B cell (primary cell): ENCODE measurements at regions not wholly inside any gene's neighbourhood (a gene's known extent, or its start where the extent isn't known, plus 50 kb on each side); places are given as distances from the start of the nearest gene placed in this dataset.
"Not testable (repeated sequence)": the region's sequence is repeated elsewhere in the genome, so short reads cannot be mapped to it uniquely, and the experiment has no call there.

ENCODE experiments used
- ATAC-seq: fragments of 200-7000 bp; cut with Tn5 transposase; one replicate; pipeline ENCODE4 v1.10.0; 2021; ENCODE audit warnings: low read depth, mild to moderate bottlenecking, moderate number of reproducible peaks, moderate library complexity
- CTCF ChIA-PET: fragments of 350-600 bp; sonication (Branson Sonifier 250); formaldehyde crosslinking; loops from one replicate; lab custom pipeline; 2021; ENCODE audit warnings: antibody characterized with exemption, inconsistent platforms; lab: Charles Lee
- POLR2A ChIA-PET: fragments of 350-600 bp; sonication (Branson Sonifier 250); formaldehyde crosslinking; loops from one replicate; lab custom pipeline; 2021; ENCODE audit warnings: antibody characterized with exemption; lab: Charles Lee
- DNase-seq: peaks from one replicate; pipeline ENCODE4 v3.0.0; 2013
- H2AFZ ChIP-seq: 2 replicates; pipeline ENCODE4 v1.6.1; 2012; ENCODE audit warnings: mild to moderate bottlenecking, low read depth, low read length; ENCODE audit not compliant: insufficient read depth, poor library complexity, severe bottlenecking
- H3K27ac ChIP-seq, 2 donors: 1 replicate in 1 of 2; 2 replicates in 1 of 2; pipeline ENCODE4 v1.5.1; 2012 to 2013; ENCODE audit warnings: low read length in 2 of 2, mild to moderate bottlenecking in 2 of 2, moderate library complexity in 1 of 2
- H3K27me3 ChIP-seq, 4 experiments: fragments of 200-600 bp in 1 of 4; sonication (generic) in 1 of 4; replicated peaks in 1 of 4; 1 replicate in 2 of 4; 2 replicates in 2 of 4; pipeline versions ENCODE4 v1.6.1 to v1.7.0; 2013 to 2016; ENCODE audit warnings: low read length in 3 of 4, mild to moderate bottlenecking in 2 of 4, mixed read lengths in 1 of 4, moderate library complexity in 1 of 4; ENCODE audit not compliant: insufficient read depth in 4 of 4, control insufficient read depth in 3 of 4; ENCODE audit errors: control extremely low read depth in 1 of 4
- H3K36me3 ChIP-seq, 2 experiments: replicated peaks in 1 of 2; 1 replicate in 1 of 2; 2 replicates in 1 of 2; pipeline versions ENCODE4 v1.6.1 to v1.7.1; 2013; ENCODE audit warnings: low read length in 1 of 2; ENCODE audit not compliant: insufficient read depth in 2 of 2, control insufficient read depth in 1 of 2; ENCODE audit errors: control extremely low read depth in 1 of 2, extremely low read depth in 1 of 2
- H3K4me1 ChIP-seq, 2 donors: fragments of 200-600 bp in 1 of 2; sonication (generic) in 1 of 2; 1 replicate in 1 of 2; 2 replicates in 1 of 2; pipeline versions ENCODE4 v1.5.1 to v1.6.1; 2013 to 2017; ENCODE audit warnings: low read length in 2 of 2; ENCODE audit not compliant: control insufficient read depth in 2 of 2, insufficient read depth in 2 of 2
- H3K4me2 ChIP-seq: replicated peaks from 2 replicates; pipeline ENCODE3; 2012; ENCODE audit warnings: mild to moderate bottlenecking, low read depth, low read length; ENCODE audit not compliant: poor library complexity, severe bottlenecking
- H3K4me3 ChIP-seq, 5 experiments: fragments of 200-600 bp in 1 of 5; sonication (generic) in 1 of 5; 1 replicate in 3 of 5; 2 replicates in 2 of 5; pipeline versions ENCODE4 v1.5.1 to v1.7.0; 2011 to 2016; ENCODE audit warnings: low read length in 4 of 5, mild to moderate bottlenecking in 4 of 5, low read depth in 2 of 5, control low read depth in 1 of 5, moderate library complexity in 1 of 5; ENCODE audit not compliant: insufficient read depth in 1 of 5; ENCODE audit errors: control extremely low read depth in 1 of 5, extremely low read depth in 1 of 5
- H3K79me2 ChIP-seq: fragments of 200-600 bp; sonication (generic); one replicate; pipeline ENCODE4 v1.6.0; 2016; ENCODE audit warnings: low read length; ENCODE audit not compliant: control insufficient read depth, insufficient read depth
- H3K9ac ChIP-seq: fragments of 200-600 bp; sonication (generic); 2 replicates; pipeline ENCODE4 v1.6.1; 2017; ENCODE audit warnings: mild to moderate bottlenecking, low read length, moderate library complexity
- H3K9me3 ChIP-seq, 3 donors: one replicate each; pipeline versions ENCODE4 v1.6.1 to v1.7.1; 2013; ENCODE audit warnings: low read length in 2 of 3; ENCODE audit not compliant: control insufficient read depth in 2 of 3, insufficient read depth in 1 of 3; ENCODE audit errors: control extremely low read depth in 1 of 3
- H4K20me1 ChIP-seq: 2 replicates; pipeline ENCODE4 v1.6.0; 2012; ENCODE audit warnings: mild to moderate bottlenecking, low read length; ENCODE audit not compliant: insufficient read depth, control insufficient read depth, poor library complexity, severe bottlenecking
- H3K27ac Mint-ChIP-seq: one replicate; pipeline ENCODE4 v1.8.0; 2021; ENCODE audit warnings: mixed read lengths
- H3K27me3 Mint-ChIP-seq: one replicate; pipeline ENCODE4 v1.8.0; 2021; ENCODE audit warnings: mixed read lengths
- H3K4me1 Mint-ChIP-seq: one replicate; pipeline ENCODE4 v1.8.0; 2021; ENCODE audit warnings: mixed read lengths
- H3K4me3 Mint-ChIP-seq: one replicate; pipeline ENCODE4 v1.8.0; 2021; ENCODE audit warnings: mixed read lengths
- H3K9me3 Mint-ChIP-seq: one replicate; pipeline ENCODE4 v1.8.0; 2022; ENCODE audit warnings: mixed read lengths; ENCODE audit not compliant: insufficient read depth
- CTCF ChIP-seq: fragments of 200-600 bp; IDR thresholded peaks from one replicate; pipeline ENCODE4 v1.8.0; 2022; ENCODE audit warnings: antibody characterized with exemption, mild to moderate bottlenecking
- EZH2 ChIP-seq: IDR thresholded peaks from 2 replicates; pipeline ENCODE4 v1.6.1; 2012; ENCODE audit warnings: borderline replicate concordance, low read depth, mild to moderate bottlenecking, moderate library complexity, low read length; ENCODE audit not compliant: insufficient read depth, poor library complexity, severe bottlenecking
- WGBS: methylation state at CpG from one replicate; pipeline ENCODE4 v1.1.5; 2013; ENCODE audit warnings: missing lambda C conversion rate; ENCODE audit not compliant: insufficient coverage; 5-methylcytosine and 5-hydroxymethylcytosine counted together
- intact Hi-C: fragments of 100-400 bp; cut with micrococcal nuclease; formaldehyde crosslinking; loops from one replicate; pipeline ENCODE4 v1.10.0; 2022

GRCh38 chr2:226540204-226540994 is 259.2 kb downstream of the IRS1 start:
- POLR2A ChIA-PET: no interaction called here
- ATAC-seq (no peak), DNase-seq (no peak)
- CTCF ChIA-PET: no interaction called here
- Mint-ChIP-seq H3K4me3 (no peak overlapping the region), H3K9me3 (no peaks in the 10 kb centered on the region), H3K4me1 (no peaks in the 10 kb centered on the region), H3K27me3 (peaks cover 17% of the 10 kb centered on the region), H3K27ac (no peak overlapping the region)
- Histone ChIP-seq H3K9me3 (no peaks in the 10 kb centered on the region), H3K9ac (no peak overlapping the region), H3K27me3 (peaks cover 0 to 6% (median under 1%) of the 10 kb centered on the region in 4 experiments), H3K4me3 (no peak overlapping the region), H3K36me3 (no peaks in the 10 kb centered on the region), H3K27ac (no peak overlapping the region), H4K20me1 (no peaks in the 10 kb centered on the region), H3K4me2 (no peak overlapping the region), H3K4me1 (no peaks in the 10 kb centered on the region), H3K79me2 (no peaks in the 10 kb centered on the region), H2AFZ (no peak overlapping the region)
- 60% methylated on average over 1 of the region's 3 CpGs for WGBS
- intact Hi-C loops: no loop called here
- TF ChIP-seq CTCF (no peak), EZH2 (no peak)

GRCh38 chr2:226536410-226536809 is 263.2 kb downstream of the IRS1 start:
- Mint-ChIP-seq H3K4me3 (no peak overlapping the region), H3K27me3 (peaks cover 7% of the 10 kb centered on the region), H3K9me3 (peaks cover 2% of the 10 kb centered on the region), H3K4me1 (no peaks in the 10 kb centered on the region), H3K27ac (no peak overlapping the region)
- H3K9me3 ChIP-seq: no peaks in the 10 kb centered on the region
- CTCF ChIA-PET: no interaction called here
- H4K20me1 ChIP-seq: no peaks in the 10 kb centered on the region
- no peak overlapping the region for H3K4me2 ChIP-seq
- WGBS: 91% methylated on average over 6 of the region's 7 CpGs
- ATAC-seq (no peak), DNase-seq (no peak)
- intact Hi-C loops: no loop called here
- H3K79me2 ChIP-seq: no peaks in the 10 kb centered on the region
- H3K9ac ChIP-seq: no peak overlapping the region
- H3K27me3 ChIP-seq: peaks cover 0 to 6% (median 1%) of the 10 kb centered on the region in 4 experiments
- no peak for TF ChIP-seq CTCF
- POLR2A ChIA-PET: no interaction called here
- H3K4me1 ChIP-seq: no peaks in the 10 kb centered on the region
- no peak overlapping the region for H2AFZ ChIP-seq
- H3K4me3 ChIP-seq: no peak overlapping the region
- H3K36me3 ChIP-seq: no peaks in the 10 kb centered on the region
- no peak overlapping the region for H3K27ac ChIP-seq

GRCh38 chr2:226532976-226533375 is 266.6 kb downstream of the IRS1 start:
- H3K36me3 ChIP-seq, H3K4me3 ChIP-seq, H3K4me2 ChIP-seq, H3K4me1 Mint-ChIP-seq, H3K79me2 ChIP-seq, H4K20me1 ChIP-seq, H3K4me3 Mint-ChIP-seq, H3K27ac Mint-ChIP-seq, H3K27me3 Mint-ChIP-seq, CTCF ChIA-PET, H2AFZ ChIP-seq, H3K9me3 ChIP-seq, H3K27me3 ChIP-seq, H3K9ac ChIP-seq, H3K4me1 ChIP-seq, H3K9me3 Mint-ChIP-seq, H3K27ac ChIP-seq, ATAC-seq, DNase-seq, POLR2A ChIA-PET, intact Hi-C loops: not testable (repeated sequence)
- WGBS: no CpG with 5 or more reads among the region's 4 CpGs
